IMR-90 (cell line): ENCODE measurements at regions not wholly inside any gene's neighbourhood (a gene's known extent, or its start where the extent isn't known, plus 50 kb on each side); places are given as distances from the start of the nearest gene placed in this dataset.

Experiments
- BHLHE40 ChIP-seq: fragments of 150-350 bp; IDR thresholded peaks from 2 replicates; pipeline ENCODE4 v1.6.1; 2016; ENCODE audit warnings: mild to moderate bottlenecking, low read depth, low read length
- FOS ChIP-seq: fragments of 150-350 bp; IDR thresholded peaks from 2 replicates; pipeline ENCODE4 v1.6.1; 2016; ENCODE audit warnings: low read depth, low read length
- RCOR1 ChIP-seq: IDR thresholded peaks from 2 replicates; pipeline ENCODE4 v1.6.1; 2012; ENCODE audit warnings: mild to moderate bottlenecking, low read length, improper control_type of control experiment; ENCODE audit not compliant: insufficient replicate concordance
- TF ChIP-seq, protein P1 (sequence below): conservative IDR thresholded peaks from 2 replicates; pipeline ENCODE4 v1.5.1; 2012; ENCODE audit warnings: mild to moderate bottlenecking, low read depth, low read length, improper control_type of control experiment

- TF ChIP-seq, protein P1, sequence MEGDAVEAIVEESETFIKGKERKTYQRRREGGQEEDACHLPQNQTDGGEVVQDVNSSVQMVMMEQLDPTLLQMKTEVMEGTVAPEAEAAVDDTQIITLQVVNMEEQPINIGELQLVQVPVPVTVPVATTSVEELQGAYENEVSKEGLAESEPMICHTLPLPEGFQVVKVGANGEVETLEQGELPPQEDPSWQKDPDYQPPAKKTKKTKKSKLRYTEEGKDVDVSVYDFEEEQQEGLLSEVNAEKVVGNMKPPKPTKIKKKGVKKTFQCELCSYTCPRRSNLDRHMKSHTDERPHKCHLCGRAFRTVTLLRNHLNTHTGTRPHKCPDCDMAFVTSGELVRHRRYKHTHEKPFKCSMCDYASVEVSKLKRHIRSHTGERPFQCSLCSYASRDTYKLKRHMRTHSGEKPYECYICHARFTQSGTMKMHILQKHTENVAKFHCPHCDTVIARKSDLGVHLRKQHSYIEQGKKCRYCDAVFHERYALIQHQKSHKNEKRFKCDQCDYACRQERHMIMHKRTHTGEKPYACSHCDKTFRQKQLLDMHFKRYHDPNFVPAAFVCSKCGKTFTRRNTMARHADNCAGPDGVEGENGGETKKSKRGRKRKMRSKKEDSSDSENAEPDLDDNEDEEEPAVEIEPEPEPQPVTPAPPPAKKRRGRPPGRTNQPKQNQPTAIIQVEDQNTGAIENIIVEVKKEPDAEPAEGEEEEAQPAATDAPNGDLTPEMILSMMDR, result no peak
- TF ChIP-seq FOS, result no peak
- no peak for TF ChIP-seq RCOR1
- TF ChIP-seq BHLHE40, result no peak
Measured at GRCh38 chr3:18188491-18188890, 236.6 kb downstream of the SATB1 start.
